ENCODE measurements at regions not wholly inside any gene's neighbourhood (a gene's known extent, or its start where the extent isn't known, plus 50 kb on each side); places are given as distances from the start of the nearest gene placed in this dataset.

GRCh38 chrX:38890326-38890725 is 89.1 kb downstream of the MID1IP1 start:
- DNase-seq, result no peak

- DNase-seq, result no peak
Measured at GRCh38 chrX:38890963-38891362, 89.7 kb downstream of the MID1IP1 start.

- no peak for DNase-seq
Measured at GRCh38 chrX:38891641-38892413, 90.6 kb downstream of the MID1IP1 start.

- DNase-seq, result no peak
Measured at GRCh38 chrX:38893441-38893840, 92.2 kb downstream of the MID1IP1 start.

- DNase-seq, result no peak
Measured at GRCh38 chrX:38895775-38896174, 94.5 kb downstream of the MID1IP1 start.

- DNase-seq, result no peak
Measured at GRCh38 chrX:38896724-38897298, 95.6 kb downstream of the MID1IP1 start.

- DNase-seq, result no peak
Measured at GRCh38 chrX:38898261-38898660, 97.0 kb downstream of the MID1IP1 start.

GRCh38 chrX:38899650-38900049 is 98.4 kb downstream of the MID1IP1 start:
- DNase-seq, result no peak

DNA sequence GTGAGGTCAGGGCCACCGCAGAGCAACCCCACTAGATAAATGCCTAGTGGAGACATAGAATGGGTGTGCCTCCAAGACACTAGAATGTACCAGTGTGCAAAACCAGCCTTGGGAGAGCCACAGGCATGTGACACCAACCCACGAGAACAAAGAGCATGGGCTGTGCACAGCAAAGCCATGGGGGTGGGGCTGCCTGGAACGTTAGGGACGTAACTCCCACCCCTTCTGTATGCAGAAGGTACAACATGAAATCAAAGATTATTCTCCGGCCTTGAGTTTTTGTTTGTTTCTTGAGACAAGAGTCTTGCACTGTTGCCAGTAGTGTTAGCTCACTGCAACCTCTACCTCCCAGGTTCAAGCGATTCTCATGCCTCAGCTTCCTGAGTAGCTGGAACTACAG is 99.5 kb downstream of the MID1IP1 start:
- no peak for DNase-seq

- DNase-seq, result no peak
Measured at GRCh38 chrX:38902972-38903492, 101.8 kb downstream of the MID1IP1 start.

- no peak for DNase-seq
Measured at GRCh38 chrX:38916801-38917200, 115.5 kb downstream of the MID1IP1 start.

GRCh38 chrX:38917954-38918353 is 116.7 kb downstream of the MID1IP1 start:
- no peak for DNase-seq

GRCh38 chrX:38919202-38919601 is 117.9 kb downstream of the MID1IP1 start:
- DNase-seq, result no peak

GRCh38 chrX:38919853-38920528 is 118.7 kb downstream of the MID1IP1 start:
- DNase-seq, result no peak

GRCh38 chrX:38923451-38923969 is 122.3 kb downstream of the MID1IP1 start:
- DNase-seq, result no peak

- DNase-seq, result no peak
Measured at GRCh38 chrX:38927592-38927991, 126.3 kb downstream of the MID1IP1 start.

DNA sequence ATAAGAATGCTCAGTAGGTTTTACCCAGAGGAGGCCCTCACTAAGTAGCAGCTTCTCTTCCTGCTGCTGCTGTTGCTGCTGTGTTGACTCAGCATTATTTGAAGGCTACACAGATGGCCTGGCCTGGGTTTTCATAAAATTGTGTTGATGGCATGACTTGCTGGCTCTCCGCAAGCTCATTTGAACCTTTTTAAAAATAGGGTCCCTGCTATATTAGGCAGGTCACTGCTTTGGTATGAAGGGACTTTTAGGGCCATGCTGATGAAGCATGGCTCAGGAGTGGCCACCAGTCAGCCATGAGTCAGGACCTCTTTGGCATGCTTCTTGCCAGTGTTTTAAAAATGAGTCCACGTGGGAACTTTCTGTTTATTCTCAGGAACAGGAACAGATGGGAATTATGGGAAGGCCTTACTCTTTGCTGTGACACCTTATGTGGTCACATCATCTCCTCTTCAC is 128.7 kb downstream of the MID1IP1 start:
- no peak for DNase-seq

DNA sequence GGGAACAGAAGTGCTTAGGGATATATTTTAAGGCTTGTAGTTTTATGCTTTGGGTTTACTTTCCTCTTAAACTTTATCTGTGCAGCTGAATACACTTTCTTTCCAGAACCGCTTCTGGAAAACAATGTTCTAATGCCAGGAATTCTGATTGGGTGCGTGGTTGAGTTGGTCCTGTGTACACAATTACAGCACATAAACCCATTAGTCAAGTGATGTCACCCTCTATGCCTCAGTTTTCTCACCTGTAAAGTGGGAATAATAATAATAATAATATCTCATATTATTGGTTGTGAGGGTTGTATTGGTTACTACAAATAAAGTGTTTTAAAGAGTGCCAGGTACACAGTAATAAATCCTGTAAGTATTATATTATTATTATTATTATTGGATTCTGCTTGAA is 129.2 kb downstream of the MID1IP1 start:
- no peak for DNase-seq

- DNase-seq, result no peak
Measured at GRCh38 chrX:38935561-38935960, 134.3 kb downstream of the MID1IP1 start.

- DNase-seq, result no peak
Measured at GRCh38 chrX:38937400-38937799, 136.1 kb downstream of the MID1IP1 start.

- DNase-seq, result no peak
Measured at GRCh38 chrX:38937926-38938325, 136.7 kb downstream of the MID1IP1 start.

GRCh38 chrX:38939067-38939466 is 137.8 kb downstream of the MID1IP1 start:
- DNase-seq, result no peak

DNA sequence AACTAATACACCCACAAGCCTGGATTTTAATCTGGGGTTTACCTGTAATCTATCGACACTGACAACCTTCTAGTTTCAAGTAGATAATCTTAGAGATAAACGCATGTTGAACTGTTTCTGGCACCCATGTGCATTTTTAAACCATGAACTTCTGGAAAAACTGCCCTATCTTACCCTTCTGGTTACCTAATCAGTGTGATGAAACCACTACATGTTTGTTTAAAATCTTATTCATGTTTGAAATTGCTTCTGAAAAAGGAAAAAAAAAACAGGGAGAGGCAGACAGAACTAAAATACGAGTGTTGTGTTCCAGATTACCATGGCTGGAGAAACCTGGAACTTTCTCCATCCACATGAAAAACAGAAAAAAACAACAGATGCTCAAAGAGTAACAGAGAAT is 139.3 kb downstream of the MID1IP1 start:
- no peak for DNase-seq

DNA sequence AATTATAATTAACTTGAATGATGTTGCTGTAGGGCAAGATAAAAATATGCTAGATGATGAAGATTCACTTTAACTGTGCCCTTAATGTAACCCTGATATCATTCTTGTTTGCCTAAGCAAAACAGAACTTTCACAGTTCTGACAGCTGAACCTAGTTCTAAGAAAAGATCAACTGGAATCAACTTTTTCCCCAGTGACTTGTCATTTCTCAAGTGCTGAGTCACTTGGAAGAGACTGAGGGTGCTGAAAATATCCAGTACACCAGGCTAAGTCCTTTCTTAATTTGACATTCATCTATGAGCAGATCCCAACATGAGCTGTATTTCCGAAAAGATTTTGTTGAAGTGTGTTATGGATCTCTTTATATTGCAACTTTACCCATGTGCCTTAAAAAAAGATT is 140.4 kb downstream of the MID1IP1 start:
- no peak for DNase-seq

Data from NCI-H345 (cell line).